GM19455 (cell line): ENCODE measurements at regions not wholly inside any gene's neighbourhood (a gene's known extent, or its start where the extent isn't known, plus 50 kb on each side); places are given as distances from the start of the nearest gene placed in this dataset.

Experiments
- ATAC-seq: cut with Tn5 transposase; IDR thresholded peaks from one replicate; pipeline ENCODE4 v1.9.1; 2021; ENCODE audit not compliant: unreplicated experiment

DNA sequence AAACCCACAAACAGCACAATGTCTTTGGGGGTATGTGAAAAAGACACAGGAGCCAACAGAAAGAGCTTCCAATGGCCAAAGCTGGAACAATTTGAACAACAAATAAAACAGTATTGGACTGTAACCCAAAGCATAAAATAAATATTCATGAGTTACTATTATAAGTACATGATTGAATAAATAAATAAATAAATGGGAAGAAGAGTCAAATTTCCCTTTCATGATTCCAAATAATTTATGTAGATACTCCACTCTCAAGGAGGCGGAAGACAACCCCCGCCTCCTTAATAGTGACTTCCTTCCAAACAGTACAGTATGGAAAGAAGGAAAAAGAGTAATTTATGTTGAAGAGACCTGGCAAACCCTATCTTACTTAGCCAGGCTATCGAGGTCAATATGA, 124.4 kb upstream of the P2RY1 start:
- ATAC-seq: no peak

DNA sequence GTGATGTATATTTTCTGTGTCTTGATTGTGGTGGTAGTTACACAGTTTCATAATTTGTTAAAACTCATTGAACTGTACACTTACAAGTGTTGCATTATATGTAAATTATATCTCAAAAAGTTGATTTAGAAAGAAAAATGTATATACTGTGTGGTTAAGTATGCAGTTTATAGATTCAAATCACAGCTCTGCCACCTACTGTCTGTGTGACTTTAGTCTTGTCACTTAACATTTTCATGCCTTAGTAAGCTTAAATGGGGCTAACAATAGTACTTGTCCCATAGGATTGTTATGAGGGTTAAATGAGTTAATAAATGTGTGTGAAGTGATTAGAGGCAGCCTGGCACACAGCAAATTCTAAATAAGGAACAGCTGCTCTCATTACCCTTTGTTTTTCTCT, 120.9 kb upstream of the P2RY1 start:
- no peak for ATAC-seq

DNA sequence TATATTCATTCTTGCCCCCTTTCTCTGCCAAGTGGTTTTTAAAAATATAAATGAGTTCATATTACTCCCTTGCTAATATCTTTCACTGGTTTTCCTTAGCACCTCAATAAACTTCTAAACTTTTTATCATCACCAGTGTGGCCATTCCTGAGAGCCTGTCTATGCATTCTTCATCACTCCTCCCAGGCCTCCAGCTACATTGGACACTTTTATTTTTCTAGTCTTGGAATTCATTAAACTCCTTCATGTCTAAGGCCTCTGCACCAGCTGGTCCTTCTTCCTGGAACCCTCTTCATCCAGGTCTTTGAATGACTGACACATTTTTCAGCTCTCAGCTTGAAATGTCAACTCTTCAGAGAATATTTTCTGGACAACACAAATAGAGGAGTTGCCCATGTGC, 120.4 kb upstream of the P2RY1 start:
- no peak for ATAC-seq

DNA sequence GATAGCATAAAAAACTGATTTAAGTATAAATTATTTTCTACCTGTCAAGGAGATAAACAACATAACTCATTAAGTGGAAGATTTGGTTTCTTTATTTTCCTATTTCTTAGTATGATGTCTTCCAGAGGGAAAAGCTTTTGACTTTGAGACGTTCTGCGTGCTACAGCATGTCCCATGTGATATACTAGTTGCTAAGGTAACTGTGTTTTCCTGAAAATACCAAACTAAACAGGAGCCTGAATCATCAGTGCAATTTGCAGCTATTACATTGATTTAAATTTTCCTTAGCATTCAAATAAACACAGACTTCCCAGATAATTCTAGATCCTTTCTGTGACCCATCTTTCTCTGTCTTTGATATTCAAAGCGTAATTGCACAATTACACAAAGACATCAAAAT, 117.7 kb upstream of the P2RY1 start:
- no peak for ATAC-seq

DNA sequence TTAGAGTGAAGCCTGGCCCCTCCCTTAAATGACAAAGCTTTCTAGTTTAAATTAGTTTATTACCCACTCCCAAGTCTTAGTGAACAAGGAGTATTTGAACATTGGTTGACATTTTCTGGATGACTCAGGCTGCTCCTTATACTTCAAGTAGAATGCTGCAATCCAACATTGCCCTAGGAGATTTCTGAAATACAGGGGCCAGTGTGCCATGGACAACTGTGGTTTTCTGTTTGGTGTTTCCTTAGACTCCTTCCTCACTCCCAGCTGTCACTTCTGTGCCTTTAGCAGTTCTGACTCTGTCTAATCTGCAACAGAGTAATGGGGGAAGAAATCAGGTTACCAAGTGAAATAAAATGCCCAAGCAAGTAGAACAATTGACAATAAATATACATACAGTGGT, 116.1 kb upstream of the P2RY1 start:
- no peak for ATAC-seq

DNA sequence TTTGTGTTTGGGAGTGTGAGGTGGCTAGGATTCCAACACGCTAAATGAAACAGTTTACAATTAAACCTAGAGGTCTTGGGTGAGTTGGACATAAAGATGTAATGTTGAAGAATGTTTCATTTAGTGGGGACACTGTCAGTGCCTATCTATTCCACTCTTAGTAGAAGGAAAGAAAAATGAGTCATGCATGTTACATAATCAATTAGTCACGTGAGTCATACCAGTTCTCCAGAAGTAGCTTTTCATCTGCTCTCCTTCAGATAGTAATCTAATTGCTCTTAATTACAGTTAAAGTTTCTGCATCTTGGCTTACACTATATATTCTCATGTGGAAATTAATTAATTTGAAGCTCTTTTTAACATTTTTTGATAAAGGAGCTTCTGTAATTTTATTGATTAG, 115.7 kb upstream of the P2RY1 start:
- no peak for ATAC-seq

DNA sequence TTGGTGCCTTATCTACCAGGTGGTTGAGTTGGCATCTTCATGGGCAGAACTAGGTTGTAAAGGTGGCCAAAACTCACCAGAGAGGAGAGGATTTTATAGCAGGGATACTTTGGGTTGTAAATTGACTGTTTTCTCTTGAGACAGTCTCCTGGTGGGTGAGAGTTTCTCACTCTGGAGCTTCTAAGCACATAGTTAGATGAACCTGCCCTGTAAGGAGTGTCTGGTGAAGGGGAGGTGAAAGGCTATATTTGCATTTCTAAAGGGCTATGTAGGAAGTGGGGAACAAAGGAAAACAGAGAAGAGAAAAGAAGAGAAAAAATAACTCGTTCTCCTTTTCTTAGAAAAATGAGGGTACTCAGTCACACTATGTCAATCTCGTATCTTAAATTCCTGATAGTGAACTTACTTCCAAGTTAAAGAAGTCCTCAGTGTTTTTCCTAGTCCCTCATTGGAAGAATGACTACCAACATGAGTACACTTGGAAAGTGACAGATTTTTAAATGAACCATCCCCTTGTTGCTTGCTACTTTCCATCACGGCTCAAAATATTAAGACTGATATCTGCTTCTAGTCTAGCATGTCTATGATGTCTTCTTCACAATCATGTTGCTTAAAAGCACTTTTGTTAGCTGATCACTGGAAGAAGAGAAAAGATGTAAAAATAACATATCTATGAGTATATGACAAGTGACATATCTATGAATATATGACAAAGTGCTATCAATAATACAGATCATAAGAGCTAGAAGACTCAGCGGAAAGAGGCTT, 113.8 kb upstream of the P2RY1 start:
- no peak for ATAC-seq

DNA sequence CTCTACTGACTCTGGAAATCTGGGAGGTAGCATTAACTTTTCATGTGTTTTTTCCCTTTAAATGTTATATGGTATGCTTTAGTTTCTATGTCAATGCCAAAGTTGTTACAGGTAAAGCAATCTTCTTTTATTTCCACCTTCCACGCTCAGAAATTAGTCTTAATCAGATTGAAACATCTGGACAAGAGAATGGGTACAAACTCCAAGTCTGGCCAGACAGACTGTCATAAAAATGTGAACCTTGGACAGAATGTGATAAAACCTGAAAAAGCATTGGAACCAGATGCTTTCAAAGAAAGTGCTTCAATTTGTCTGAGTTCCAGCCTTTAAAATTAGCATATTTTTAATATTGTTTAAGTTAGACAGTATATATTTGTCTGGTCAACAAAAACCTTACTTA, 110.7 kb upstream of the P2RY1 start:
- no peak for ATAC-seq

DNA sequence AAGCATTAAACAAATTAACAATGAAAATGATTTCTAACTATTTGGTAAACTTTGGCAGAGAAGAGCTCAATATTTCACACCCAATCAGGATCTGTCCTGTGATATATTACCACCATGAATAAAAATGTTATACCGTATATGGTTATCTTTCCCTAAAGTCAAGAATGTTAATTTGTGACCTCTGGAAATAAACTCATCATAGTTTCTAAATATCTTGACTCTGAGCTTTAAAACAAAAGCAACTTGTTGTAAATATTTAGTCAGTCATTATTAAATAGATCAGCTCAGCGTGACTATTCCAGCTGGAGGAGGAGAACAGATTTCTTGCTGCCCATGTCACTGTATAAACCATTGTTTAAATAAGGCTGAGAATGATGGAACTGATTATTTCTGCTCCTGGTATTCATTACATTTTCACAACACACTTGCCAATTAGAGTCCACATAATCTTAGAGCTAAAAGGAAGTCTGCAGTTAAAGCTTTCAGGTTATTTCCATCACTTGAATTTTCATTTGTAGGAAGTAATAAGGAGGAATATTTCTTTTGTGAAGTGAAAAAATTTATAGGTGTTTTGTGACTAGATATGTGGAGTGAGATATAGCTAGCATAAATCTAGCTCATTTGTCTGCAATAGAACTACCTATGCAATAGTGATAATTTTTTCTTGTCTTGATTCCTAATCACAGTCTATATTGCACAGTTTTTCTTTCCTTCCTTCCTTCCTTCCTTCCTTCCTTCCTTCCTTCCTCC, 106.5 kb upstream of the P2RY1 start:
- no peak for ATAC-seq

DNA sequence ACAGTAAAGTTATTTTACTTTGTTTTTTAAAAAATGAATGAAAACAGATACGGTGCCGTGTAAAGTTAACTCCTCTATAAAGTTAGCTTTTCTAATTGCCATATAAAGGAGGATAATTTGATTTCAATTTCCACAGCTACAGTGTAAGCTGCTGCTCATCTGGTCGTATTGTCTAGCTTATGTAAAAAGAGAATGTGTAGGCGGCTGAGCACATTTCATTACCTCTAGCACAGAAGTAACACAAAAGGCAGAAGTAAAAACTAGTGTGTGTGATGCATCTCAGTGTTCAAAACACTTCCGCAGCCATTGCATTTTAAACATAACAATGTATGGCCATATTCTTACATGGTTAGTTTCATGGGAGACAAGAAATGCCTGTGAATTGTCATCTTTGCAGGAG, 105.0 kb upstream of the P2RY1 start:
- peak; percentile 71 for ATAC-seq

DNA sequence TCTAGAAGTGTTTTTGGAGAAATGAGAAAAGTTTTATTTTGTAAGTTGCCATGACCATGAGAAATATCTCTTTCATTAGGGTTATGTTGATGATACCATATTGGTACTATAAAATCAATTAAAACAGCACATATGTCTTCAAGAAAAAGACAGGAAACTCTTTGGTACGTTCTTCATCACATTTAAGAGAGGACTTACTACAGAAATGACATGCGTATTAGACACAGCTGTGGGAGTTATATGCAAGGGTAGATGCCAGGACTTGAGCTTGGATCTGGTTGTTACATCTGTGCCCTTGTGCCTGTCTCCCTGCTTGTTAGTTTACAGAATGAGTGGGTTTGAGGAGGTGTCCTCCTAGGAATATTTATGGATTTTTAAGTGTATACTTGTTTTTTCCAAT, 103.4 kb upstream of the P2RY1 start:
- ATAC-seq: no peak

DNA sequence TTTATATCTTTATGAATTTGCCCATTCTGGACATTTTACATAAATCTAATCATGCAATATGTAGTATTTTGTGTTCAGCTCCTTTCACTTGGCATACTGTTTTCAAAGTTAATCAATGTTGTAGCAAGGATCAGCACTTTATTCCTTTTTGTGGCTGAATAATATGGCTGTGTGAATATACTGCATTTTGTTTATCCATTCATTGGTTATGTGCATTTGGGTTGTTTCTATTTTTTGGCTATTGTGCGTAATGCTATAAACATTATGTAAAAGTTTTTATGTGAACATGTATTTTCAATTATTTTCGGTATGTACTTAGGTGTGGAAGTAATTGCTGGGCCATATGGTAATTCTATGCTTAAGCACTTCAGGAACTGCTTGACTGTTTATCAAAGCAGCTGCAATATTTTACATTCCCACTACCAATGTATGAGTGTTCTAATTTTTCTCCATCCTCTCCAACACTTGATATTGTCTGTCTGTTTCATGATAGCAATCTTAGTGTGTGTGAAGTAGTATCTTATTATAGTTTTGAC, 101.3 kb upstream of the P2RY1 start:
- ATAC-seq: no peak

DNA sequence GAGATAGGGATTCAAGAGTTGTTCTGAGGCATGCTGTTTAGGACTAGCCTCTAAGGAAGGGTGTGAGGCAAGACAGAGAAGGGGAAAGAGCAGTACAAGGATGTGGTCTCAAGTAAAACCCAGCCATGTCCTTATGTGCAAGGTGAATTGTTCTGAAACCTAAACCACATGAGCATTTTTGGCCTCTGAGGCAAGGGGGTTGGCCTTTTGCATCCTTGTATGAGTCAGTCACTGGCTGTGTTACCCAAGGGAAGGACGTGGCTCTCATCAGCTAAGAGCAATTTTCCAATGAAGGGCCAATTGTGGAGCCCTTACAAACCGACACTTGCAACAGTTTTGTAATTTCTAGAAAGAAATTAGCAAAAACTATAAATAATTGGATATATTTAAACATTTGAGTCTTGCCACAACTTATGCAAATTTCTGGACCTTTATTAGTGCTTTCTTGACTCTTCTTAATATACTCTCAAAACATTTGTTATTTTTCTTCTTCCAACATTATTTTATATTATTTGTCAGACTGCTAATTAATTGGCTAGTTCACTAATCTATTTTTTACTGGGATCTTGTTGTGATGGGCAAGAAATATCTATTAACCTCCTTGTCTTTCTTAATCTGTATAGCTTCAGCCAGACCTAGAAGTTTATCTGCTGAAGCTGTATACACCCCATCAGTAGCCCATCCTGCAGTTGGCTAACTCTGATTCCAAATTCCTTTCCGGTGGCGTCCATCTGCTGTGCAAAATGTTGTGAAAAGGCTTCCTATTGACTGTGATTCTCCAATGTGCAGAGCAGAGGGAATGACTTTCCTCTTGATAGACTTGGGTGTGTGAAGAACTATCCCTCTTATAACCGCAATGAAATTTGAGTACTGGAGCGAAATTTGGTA, 97.7 kb upstream of the P2RY1 start:
- ATAC-seq: peak; percentile 99

DNA sequence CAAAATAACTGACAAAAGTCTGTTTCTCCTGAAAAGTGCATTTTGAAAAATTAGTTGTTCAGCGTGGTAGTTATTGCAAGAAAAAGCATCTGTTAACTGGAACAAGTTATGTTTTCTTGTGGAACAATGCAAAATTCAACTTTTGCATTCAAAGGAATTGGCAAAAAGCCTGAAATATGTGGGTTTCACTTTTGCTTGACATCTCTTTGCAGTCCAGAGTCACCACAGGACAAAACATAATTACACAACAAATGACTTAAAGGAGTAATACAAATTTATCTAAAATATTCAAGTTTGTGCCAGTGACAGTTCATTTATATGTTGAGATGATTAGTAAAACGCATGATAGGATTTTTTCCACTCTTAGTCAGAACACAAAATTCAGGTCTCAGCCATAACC, 96.3 kb upstream of the P2RY1 start:
- no peak for ATAC-seq

DNA sequence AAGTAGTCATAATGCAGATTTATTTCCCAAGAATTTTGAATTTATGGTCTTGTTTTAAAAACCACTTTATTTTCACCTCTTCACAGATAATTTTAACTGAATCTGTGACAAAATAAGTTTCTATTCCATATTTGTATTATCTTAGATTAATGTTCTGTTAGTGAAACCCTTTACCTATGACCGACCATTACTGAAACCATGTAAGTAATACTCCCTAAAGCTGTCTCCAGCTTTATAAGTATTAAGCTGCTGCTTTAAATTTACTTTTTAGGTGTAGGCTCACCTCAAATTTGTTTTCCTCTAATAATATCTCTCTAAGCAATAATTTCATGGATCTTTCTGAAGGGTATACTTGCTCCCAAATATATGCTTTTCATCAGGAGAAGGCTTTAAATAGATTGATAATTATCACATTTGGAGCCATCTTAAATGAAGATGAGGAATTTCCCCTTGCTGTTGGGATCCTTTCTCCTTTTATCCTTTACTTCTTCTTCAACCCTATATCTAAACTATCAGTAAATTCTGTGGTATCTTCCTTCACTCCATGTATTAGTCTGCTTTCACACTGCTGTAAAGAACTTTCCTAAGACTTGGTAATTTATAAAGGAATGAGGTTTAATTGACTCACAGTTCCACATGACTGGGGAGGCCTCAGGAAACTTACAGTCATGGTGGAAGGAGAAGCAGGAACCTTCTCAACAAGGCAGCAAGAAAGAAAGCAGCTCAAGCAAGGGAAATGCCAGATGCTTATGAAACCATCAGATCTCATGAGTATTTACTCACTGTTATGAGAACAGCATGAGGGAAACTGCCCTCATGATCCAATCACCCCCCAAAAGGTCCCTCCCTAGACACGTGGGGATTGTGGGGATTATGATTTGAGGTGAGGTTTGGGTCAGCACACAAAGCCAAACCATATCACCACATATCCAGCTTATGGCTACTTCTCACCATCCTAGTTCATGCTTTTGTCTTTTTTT, 92.3 kb upstream of the P2RY1 start:
- peak; percentile 54 for ATAC-seq

DNA sequence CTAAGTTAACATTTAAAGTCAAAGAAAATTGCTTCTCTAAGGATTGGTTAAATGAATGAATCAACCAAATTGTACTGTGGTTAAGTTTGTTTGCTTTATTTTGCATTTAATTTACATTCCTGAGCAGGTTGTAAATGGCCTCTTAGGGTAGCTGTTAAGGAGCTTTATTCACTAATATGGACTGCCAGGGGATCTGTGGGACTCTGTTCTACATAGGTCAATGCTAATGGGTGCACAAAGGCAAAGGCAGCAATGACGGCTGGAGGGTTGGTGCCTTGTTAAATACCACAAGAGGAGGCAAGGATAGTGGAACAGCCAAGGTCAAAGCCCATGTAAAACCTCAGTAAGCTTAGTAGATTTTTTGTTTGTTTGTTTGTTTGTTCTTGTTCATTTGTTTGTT, 89.3 kb upstream of the P2RY1 start:
- ATAC-seq: no peak

DNA sequence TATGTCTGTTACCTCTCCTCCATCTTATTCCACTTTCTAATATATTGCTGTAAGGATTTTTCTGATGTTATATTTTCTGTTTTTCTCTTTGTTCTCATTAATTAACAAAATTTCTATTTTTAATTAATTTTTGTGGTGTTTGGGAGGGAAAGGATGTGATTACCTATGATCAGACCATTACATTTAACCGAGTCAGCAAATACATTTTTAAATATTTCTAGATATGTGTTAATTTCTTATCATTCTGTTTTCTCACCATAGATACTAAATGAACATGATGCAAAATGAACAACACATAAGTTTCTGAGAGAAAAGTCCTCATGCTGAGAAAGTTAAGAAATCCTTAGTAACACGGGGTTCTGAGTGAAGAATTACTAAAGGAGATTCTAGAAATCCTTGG, 80.6 kb upstream of the P2RY1 start:
- ATAC-seq: no peak

DNA sequence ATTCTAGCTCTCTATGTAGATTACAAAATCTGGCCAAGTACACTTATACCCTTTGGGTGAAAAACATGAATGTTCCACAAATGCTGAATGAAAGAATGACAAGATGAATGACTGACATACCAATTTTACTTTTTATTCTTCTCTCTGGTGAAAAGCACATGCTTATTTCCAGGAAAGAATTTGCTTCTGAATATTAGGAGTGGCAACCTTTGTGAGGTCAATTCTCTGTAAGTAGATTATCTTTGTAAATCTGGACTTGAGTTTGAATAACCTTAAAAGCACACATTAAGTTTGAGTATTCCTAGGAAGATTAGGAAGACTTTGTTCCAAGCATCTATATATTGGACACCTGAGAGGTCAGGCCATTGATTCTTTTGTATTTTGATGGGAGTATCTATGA, 78.1 kb upstream of the P2RY1 start:
- ATAC-seq: no peak

DNA sequence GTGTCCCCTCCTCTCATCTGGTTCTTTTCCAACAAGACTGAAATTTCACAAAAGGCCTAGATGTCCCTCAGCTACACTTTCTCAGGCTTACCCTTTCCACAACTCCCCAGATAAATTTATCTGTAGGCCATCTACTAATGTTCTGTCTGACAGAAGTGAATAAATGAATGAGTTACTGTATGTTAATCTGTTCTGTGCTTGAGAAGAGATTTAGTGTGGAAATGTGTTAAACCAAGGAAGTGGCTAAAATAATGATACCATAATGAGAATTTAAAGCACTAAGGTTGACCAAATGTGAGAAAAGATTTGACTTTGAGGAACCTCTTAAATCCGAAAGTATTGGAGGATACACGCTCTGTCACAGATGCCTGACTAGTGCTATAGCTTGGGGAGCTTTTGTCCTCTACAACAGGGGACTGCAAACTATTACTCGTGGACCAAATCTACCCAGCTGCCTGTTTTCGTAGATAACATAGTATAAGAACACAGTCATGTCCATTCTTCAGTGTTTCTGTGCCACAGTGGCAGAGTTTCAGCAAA, 74.8 kb upstream of the P2RY1 start:
- peak; percentile 80 for ATAC-seq

DNA sequence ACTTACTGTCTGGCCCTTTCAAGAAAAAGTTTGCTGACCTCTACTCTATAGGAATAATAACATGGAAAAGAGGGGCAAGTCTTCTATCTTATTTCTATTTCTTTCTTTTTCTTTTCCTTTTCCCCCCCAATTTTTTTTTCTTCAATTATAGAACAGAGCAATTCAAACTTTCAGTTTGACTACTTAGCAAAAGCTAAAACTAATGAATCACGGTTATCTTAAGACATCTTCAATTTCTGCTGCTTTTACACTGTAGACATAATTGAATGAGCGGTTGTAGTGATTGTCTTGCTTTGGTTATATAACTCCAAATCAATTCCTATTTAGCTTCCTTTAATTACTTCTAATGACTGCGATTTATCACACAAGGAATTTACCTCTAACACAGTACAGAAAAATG, 74.3 kb upstream of the P2RY1 start:
- ATAC-seq: no peak
